HG03064 (cell line): ENCODE measurements at regions not wholly inside any gene's neighbourhood (a gene's known extent, or its start where the extent isn't known, plus 50 kb on each side); places are given as distances from the start of the nearest gene placed in this dataset.
"Not testable (repeated sequence)": the region's sequence is repeated elsewhere in the genome, so short reads cannot be mapped to it uniquely, and the experiment has no call there.

Experiments used
- ATAC-seq: cut with Tn5 transposase; IDR thresholded peaks from one replicate; pipeline ENCODE4 v1.9.1; 2021; ENCODE audit warnings: low read depth; ENCODE audit not compliant: unreplicated experiment

- ATAC-seq: no peak
Measured at GRCh38 chr5:60490597-60491166, 209.3 kb downstream of the DEPDC1B start.

DNA sequence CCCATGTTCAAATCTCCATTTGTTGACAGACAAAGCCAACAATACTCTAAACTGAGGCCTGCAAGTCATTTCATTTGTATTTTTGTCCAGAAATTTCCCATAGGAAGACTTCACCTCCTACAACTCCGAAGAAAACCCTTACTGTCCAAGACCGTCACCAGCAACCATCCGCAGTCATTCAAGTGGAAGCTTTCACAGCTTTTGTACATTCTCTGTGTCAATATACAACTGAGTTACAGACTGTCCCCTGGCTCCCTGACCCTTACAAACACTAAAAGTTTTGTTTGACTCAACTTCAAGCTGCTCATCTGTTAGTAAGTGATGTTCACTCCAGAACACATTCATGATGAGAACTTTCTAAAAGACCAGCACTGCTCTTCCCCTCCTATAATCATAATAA, 210.1 kb downstream of the DEPDC1B start:
- no peak for ATAC-seq

DNA sequence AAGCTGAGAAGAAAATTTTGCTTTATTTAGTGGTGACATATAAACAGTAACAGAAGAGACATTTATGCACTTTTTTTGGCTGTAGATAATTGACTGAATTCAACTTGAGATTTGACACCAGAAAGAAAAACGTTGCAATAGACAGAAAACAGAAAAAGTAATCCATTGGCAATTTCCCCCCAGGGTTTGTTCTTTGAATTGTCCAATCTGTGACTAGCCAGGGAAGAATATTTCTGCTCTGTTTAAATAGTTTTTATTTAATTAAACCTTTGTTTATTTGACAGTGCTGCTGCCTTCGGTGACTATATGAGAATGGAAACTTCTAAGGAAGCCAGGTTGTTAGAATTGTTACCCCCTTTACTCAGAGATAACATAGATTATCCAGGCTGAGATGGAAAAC, 210.6 kb downstream of the DEPDC1B start:
- no peak for ATAC-seq

- ATAC-seq: no peak
Measured at GRCh38 chr5:60488466-60489130, 211.4 kb downstream of the DEPDC1B start.

DNA sequence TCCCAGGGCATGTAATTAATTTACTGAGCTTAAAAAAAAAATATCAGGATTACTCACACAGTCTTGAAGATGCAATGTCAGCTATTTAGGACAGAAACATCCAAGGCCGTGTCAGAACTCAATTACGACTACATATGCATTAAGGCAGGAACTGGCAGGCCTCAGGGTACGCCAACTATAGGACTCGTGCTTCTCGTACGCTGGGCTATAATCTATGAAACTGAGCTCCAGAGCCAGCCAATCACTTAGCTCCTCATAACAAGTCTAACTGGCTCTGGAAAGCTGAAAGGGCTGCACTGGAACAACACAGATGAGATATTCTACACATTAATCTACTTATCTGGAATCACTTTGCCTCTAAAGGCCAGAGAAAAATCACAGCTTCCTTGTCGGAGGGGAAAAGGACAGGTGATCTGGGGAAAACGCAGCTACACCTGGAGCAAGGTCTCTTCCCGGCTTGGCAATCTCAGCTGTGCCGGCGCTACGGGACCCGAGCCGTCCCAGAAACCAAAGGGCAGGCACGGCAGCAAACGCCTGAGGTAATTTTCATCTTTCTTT, 212.0 kb downstream of the DEPDC1B start:
- no peak for ATAC-seq

DNA sequence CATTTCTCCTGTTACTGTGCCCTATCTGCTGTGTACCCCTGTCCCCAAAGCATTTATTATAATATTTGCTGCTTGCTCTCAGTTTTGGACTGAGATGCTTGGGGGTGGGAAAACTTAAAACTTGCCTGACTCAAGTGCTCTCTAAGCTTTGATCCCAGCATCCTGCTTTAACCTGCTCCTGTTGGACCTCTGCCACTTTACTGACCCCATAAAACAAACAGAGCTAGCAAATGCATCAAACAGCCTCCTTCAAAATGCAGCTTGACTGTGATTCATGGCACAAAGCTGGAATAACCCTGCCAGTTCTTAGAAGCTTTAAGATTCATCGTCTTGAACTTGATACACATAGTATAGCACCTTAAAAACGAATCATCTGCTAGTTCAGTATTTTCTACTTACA, 212.5 kb downstream of the DEPDC1B start:
- ATAC-seq: no peak

DNA sequence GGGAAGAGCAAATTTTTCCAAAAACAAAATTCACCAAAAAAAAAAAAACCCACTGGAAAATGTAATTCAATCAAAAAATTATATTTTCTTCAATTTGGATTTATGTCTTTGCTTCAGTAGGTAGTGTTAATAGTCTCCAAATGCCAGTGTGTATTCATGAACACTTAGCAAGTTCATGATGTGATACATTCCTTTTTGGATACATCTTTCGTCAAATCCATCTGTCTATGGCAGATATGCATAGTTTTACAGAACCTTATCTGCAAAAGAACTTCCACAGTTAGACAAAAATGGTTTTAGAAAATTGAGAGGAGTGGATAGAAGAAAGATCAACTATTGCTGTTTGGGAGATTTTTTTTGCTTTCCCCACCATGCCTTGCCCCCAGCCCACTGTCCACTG, 214.6 kb downstream of the DEPDC1B start:
- no peak for ATAC-seq

DNA sequence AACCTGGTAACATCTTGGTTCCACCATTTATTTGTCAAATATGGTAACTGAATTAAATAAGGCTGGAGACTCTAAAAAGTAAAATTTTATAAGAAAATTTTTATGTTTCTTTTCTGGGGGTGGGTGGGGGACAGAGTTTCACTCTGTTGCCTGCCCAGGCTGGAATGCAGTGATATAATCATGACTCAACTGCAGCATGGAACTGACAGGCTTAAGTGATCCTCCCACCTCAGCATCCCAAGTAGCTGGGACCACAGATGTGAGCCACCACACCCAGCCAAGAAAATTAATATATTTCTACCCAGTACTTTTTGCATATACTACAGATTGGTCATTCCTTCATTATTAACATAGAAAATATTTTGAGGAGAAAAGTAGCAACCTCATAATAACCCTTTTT, 216.9 kb downstream of the DEPDC1B start:
- no peak for ATAC-seq

GRCh38 chr5:60482301-60482700, 217.7 kb downstream of the DEPDC1B start:
- ATAC-seq: no peak

DNA sequence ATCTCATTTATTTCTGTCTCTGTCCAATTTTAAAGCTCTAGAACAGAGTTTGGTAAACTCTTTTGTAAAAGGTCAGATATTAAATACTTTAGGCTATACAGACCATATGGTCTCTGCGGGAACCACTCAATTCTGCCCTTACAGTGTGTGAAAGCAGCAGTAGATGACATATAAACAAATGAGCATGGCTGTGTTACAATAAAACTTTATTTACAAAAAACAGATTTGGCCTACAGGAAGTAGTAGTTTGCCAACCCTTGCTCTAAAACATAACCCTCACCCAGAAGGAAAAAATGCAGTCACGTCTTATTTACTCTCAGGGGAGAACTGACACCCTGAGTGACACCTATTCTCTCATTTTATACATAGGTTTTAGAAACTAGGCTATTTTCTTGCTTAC, 220.4 kb downstream of the DEPDC1B start:
- ATAC-seq: no peak

- ATAC-seq: no peak
Measured at GRCh38 chr5:60477849-60478248, 222.1 kb downstream of the DEPDC1B start.

DNA sequence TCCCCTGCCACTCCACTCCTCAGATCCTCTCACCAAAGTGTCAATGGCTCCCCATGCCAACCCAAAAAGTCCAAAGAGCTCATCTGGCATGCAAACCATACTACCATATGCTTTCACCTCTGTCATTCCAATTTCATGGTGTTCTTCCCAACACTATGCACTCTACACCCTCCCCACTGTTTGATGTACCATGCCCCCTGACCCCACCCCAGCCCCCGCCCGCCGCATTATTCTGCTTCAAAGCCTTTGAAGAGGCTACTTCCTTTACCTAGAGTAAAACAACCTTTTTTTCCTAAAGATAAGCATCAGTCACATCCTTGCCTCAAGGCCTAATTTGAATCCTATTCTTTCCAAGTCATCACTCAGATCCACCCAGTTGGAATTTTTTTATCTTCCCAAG, 226.3 kb downstream of the DEPDC1B start:
- no peak for ATAC-seq

- not testable (repeated sequence) for ATAC-seq
Measured at GRCh38 chr5:60473027-60473426, 226.9 kb downstream of the DEPDC1B start.

DNA sequence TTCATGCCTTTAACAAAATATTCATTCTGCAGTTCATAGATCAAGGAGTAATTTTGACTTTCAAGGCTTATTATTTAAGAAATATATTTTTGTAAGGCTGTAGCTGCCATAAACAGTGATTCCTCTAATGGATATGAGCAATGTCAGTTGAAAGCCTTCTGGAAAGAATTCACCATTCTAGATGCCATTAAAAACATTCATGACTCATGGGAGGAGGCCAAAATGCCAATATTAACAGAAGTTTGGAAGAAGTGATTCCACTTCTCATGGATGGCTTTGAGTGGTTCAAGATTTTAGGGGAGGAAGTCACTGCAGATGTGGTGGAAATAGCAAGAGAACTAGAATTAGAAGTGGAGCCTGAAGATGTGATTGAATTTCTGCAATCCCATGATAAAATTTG, 229.1 kb downstream of the DEPDC1B start:
- no peak for ATAC-seq

DNA sequence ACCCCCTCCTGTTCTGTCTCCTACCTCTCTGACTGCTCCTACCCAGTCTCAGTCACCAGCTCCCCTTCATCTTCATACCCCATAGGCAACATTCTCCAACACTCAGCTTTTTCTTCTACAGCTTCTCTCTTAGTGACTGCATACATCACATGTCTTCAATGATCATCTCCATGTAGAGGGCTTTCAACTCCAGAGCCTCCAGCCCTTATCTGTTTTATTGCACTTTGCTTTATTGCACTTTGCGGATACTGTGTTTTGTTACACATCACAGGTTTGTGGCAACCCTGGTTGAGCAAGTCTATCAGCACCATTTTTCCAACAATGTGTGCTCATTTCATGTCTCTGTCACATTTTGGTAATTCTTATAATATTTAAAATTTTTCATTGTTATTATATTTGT, 230.7 kb downstream of the DEPDC1B start:
- ATAC-seq: no peak

- ATAC-seq: no peak
Measured at GRCh38 chr5:60463179-60463868, 236.6 kb downstream of the DEPDC1B start.

- ATAC-seq: no peak
Measured at GRCh38 chr5:60458666-60459065, 241.3 kb downstream of the DEPDC1B start.

DNA sequence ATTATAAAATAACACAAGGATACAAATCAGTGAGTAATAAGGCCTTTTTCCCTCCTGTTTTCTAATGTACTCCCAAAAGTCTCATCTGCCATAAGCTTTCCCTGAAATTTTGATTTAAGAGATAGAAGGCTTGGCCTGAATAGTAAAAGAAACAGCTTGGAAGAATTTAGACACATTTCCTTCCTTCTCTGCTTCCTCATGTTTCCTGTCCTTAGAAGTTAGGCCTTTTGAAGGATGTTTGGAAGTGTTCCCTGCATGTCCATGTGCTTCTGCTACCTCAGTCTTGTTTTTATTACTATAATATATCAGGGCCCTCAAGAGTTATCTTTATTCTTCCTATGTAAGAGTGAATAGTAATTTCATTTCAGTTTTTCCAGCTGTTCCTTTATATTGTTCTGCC, 242.7 kb downstream of the DEPDC1B start:
- ATAC-seq: no peak

- no peak for ATAC-seq
Measured at GRCh38 chr5:60455589-60455988, 244.4 kb downstream of the DEPDC1B start.

- ATAC-seq: not testable (repeated sequence)
Measured at GRCh38 chr5:60454277-60454676, 245.7 kb downstream of the DEPDC1B start.

- ATAC-seq: no peak
Measured at GRCh38 chr5:60453186-60453976, 246.6 kb downstream of the DEPDC1B start.
